ENCODE measurements at regions not wholly inside any gene's neighbourhood (a gene's known extent, or its start where the extent isn't known, plus 50 kb on each side); places are given as distances from the start of the nearest gene placed in this dataset.

GRCh38 chr2:17258861-17259260 lies 259.4 kb downstream of the RAD51AP2 start:
- no peak for TF ChIP-seq REST (IDR thresholded peaks at IDR 0.05; ENCODE audit: insufficient read depth in 1 of 2, low read depth in 2 of 2, low read length in 1 of 2)
- TF ChIP-seq CTCF (IDR thresholded peaks at IDR 0.05), result no peak

All from Panc1 (cell line).